ENCODE measurements at regions not wholly inside any gene's neighbourhood (a gene's known extent, or its start where the extent isn't known, plus 50 kb on each side); places are given as distances from the start of the nearest gene placed in this dataset.

GRCh38 chr3:178083906-178084866, 452.1 kb upstream of the KCNMB2 start:
- DNase-seq = no peak

GRCh38 chr3:178084938-178085816, 451.1 kb upstream of the KCNMB2 start:
- Mint-ChIP-seq H3K36me3 (ENCODE audit: insufficient read depth) (no peaks in the 10 kb centered on the region), H3K4me1 (ENCODE audit: low read depth in 2 of 2) (peaks cover 0 to 4% of the 10 kb centered on the region in 2 donors), H3K9me3 (no peaks in the 10 kb centered on the region), H3K27me3 (peaks cover 22 to 33% of the 10 kb centered on the region in 2 donors), H3K27ac (peak overlapping the region in 1 of 2 donors; percentile 58), H3K4me3 (no peak overlapping the region)
- DNase-seq = no peak
- ATAC-seq (replicated peaks) = no peak

More at GRCh38 chr3:178083906-178084866, 452.1 kb upstream of the KCNMB2 start:
- H3K4me3 Mint-ChIP-seq = no peak overlapping the region
- peaks cover 0 to 4% of the 10 kb centered on the region in 2 donors for H3K4me1 Mint-ChIP-seq (ENCODE audit: low read depth in 2 of 2)
- peak overlapping the region in 1 of 2 donors; percentile 58 for H3K27ac Mint-ChIP-seq
- no peaks in the 10 kb centered on the region for H3K36me3 Mint-ChIP-seq (ENCODE audit: insufficient read depth)
- no peaks in the 10 kb centered on the region for H3K9me3 Mint-ChIP-seq
- ATAC-seq (replicated peaks) = no peak
- peaks cover 22 to 25% of the 10 kb centered on the region in 2 donors for H3K27me3 Mint-ChIP-seq

GRCh38 chr3:178085817-178086123, 450.5 kb upstream of the KCNMB2 start:
- no peak overlapping the region for H3K4me3 Mint-ChIP-seq
- peaks cover 22 to 37% of the 10 kb centered on the region in 2 donors for H3K27me3 Mint-ChIP-seq
- H3K9me3 Mint-ChIP-seq = no peaks in the 10 kb centered on the region
- no peak overlapping the region for H3K27ac Mint-ChIP-seq
- peaks cover 0 to 4% of the 10 kb centered on the region in 2 donors for H3K4me1 Mint-ChIP-seq (ENCODE audit: low read depth in 2 of 2)
- DNase-seq (no peak), ATAC-seq (replicated peaks) (no peak)
- H3K36me3 Mint-ChIP-seq (ENCODE audit: insufficient read depth) = no peaks in the 10 kb centered on the region

GRCh38 chr3:178086144-178086825, 450.0 kb upstream of the KCNMB2 start:
- Mint-ChIP-seq H3K27me3 (peaks cover 27 to 43% of the 10 kb centered on the region in 2 donors), H3K4me3 (no peak overlapping the region), H3K36me3 (ENCODE audit: insufficient read depth) (no peaks in the 10 kb centered on the region), H3K4me1 (ENCODE audit: low read depth in 2 of 2) (peaks cover 0 to 4% of the 10 kb centered on the region in 2 donors), H3K27ac (no peak overlapping the region), H3K9me3 (no peaks in the 10 kb centered on the region)
- ATAC-seq (replicated peaks) = no peak
- DNase-seq = no peak

- H3K27ac Mint-ChIP-seq = no peak overlapping the region
- H3K9me3 Mint-ChIP-seq = no peaks in the 10 kb centered on the region
- ATAC-seq (replicated peaks) (no peak), DNase-seq (no peak)
- H3K4me1 Mint-ChIP-seq (ENCODE audit: low read depth in 2 of 2) = peaks cover 0 to 4% of the 10 kb centered on the region in 2 donors
- H3K36me3 Mint-ChIP-seq (ENCODE audit: insufficient read depth) = no peaks in the 10 kb centered on the region
- peaks cover 31 to 53% of the 10 kb centered on the region in 2 donors for H3K27me3 Mint-ChIP-seq
- no peak overlapping the region for H3K4me3 Mint-ChIP-seq
These were observed 448.9 kb upstream of the KCNMB2 start for GRCh38 chr3:178087376-178087775.

GRCh38 chr3:178088963-178089362, 447.3 kb upstream of the KCNMB2 start:
- H3K27ac Mint-ChIP-seq = no peak overlapping the region
- H3K4me1 Mint-ChIP-seq (ENCODE audit: low read depth in 2 of 2) = peaks cover 0 to 4% of the 10 kb centered on the region in 2 donors
- peaks cover 31 to 57% of the 10 kb centered on the region in 2 donors for H3K27me3 Mint-ChIP-seq
- no peak for DNase-seq
- H3K36me3 Mint-ChIP-seq (ENCODE audit: insufficient read depth) = no peaks in the 10 kb centered on the region
- ATAC-seq (replicated peaks) = no peak
- no peaks in the 10 kb centered on the region for H3K9me3 Mint-ChIP-seq
- no peak overlapping the region for H3K4me3 Mint-ChIP-seq

GRCh38 chr3:178090899-178091298, 445.3 kb upstream of the KCNMB2 start:
- Mint-ChIP-seq H3K4me1 (ENCODE audit: low read depth in 2 of 2) (no peaks in the 10 kb centered on the region), H3K27me3 (peaks cover 28 to 54% of the 10 kb centered on the region in 2 donors), H3K27ac (no peak overlapping the region), H3K9me3 (no peaks in the 10 kb centered on the region), H3K36me3 (ENCODE audit: insufficient read depth) (no peaks in the 10 kb centered on the region), H3K4me3 (no peak overlapping the region)
- no peak for DNase-seq
- no peak for ATAC-seq (replicated peaks)

GRCh38 chr3:178095522-178095921, 440.7 kb upstream of the KCNMB2 start:
- no peaks in the 10 kb centered on the region for H3K36me3 Mint-ChIP-seq (ENCODE audit: insufficient read depth)
- no peak for ATAC-seq (replicated peaks)
- H3K9me3 Mint-ChIP-seq = no peaks in the 10 kb centered on the region
- H3K4me3 Mint-ChIP-seq = no peak overlapping the region
- H3K27ac Mint-ChIP-seq = no peak overlapping the region
- H3K4me1 Mint-ChIP-seq (ENCODE audit: low read depth in 2 of 2) = no peaks in the 10 kb centered on the region
- H3K27me3 Mint-ChIP-seq = peaks cover 14 to 21% of the 10 kb centered on the region in 2 donors
- no peak for DNase-seq

- DNase-seq (no peak), ATAC-seq (replicated peaks) (no peak)
- H3K4me3 Mint-ChIP-seq = no peak overlapping the region
- no peaks in the 10 kb centered on the region for H3K4me1 Mint-ChIP-seq (ENCODE audit: low read depth in 2 of 2)
- H3K36me3 Mint-ChIP-seq (ENCODE audit: insufficient read depth) = no peaks in the 10 kb centered on the region
- peaks cover 5 to 7% of the 10 kb centered on the region in 2 donors for H3K27me3 Mint-ChIP-seq
- no peak overlapping the region for H3K27ac Mint-ChIP-seq
- H3K9me3 Mint-ChIP-seq = no peaks in the 10 kb centered on the region
These were observed 439.3 kb upstream of the KCNMB2 start for GRCh38 chr3:178096955-178097354.

- Mint-ChIP-seq H3K36me3 (ENCODE audit: insufficient read depth) (no peaks in the 10 kb centered on the region), H3K4me3 (no peak overlapping the region), H3K9me3 (no peaks in the 10 kb centered on the region), H3K27me3 (peaks cover 1 to 5% of the 10 kb centered on the region in 2 donors), H3K4me1 (ENCODE audit: low read depth in 2 of 2) (no peaks in the 10 kb centered on the region), H3K27ac (no peak overlapping the region)
- ATAC-seq (replicated peaks) (no peak), DNase-seq (no peak)
These were observed 438.7 kb upstream of the KCNMB2 start for GRCh38 chr3:178097576-178097975.

GRCh38 chr3:178099274-178099673, 437.0 kb upstream of the KCNMB2 start:
- H3K36me3 Mint-ChIP-seq (ENCODE audit: insufficient read depth) = no peaks in the 10 kb centered on the region
- peaks cover 0 to 5% of the 10 kb centered on the region in 2 donors for H3K27me3 Mint-ChIP-seq
- no peaks in the 10 kb centered on the region for H3K4me1 Mint-ChIP-seq (ENCODE audit: low read depth in 2 of 2)
- no peaks in the 10 kb centered on the region for H3K9me3 Mint-ChIP-seq
- H3K4me3 Mint-ChIP-seq = no peak overlapping the region
- ATAC-seq (replicated peaks) (no peak), DNase-seq (no peak)
- no peak overlapping the region for H3K27ac Mint-ChIP-seq

GRCh38 chr3:178099862-178100261, 436.4 kb upstream of the KCNMB2 start:
- H3K27me3 Mint-ChIP-seq = peaks cover 0 to 4% of the 10 kb centered on the region in 2 donors

GRCh38 chr3:178100908-178101307, 435.3 kb upstream of the KCNMB2 start:
- Mint-ChIP-seq H3K4me1 (ENCODE audit: low read depth in 2 of 2) (no peaks in the 10 kb centered on the region), H3K4me3 (no peak overlapping the region), H3K27me3 (no peaks in the 10 kb centered on the region), H3K36me3 (ENCODE audit: insufficient read depth) (no peaks in the 10 kb centered on the region), H3K27ac (no peak overlapping the region), H3K9me3 (no peaks in the 10 kb centered on the region)
- ATAC-seq (replicated peaks) = no peak
- no peak for DNase-seq

More at GRCh38 chr3:178099862-178100261, 436.4 kb upstream of the KCNMB2 start:
- DNase-seq (no peak), ATAC-seq (replicated peaks) (no peak)
- Mint-ChIP-seq H3K36me3 (ENCODE audit: insufficient read depth) (no peaks in the 10 kb centered on the region), H3K9me3 (no peaks in the 10 kb centered on the region), H3K27ac (no peak overlapping the region), H3K4me1 (ENCODE audit: low read depth in 2 of 2) (no peaks in the 10 kb centered on the region), H3K4me3 (no peak overlapping the region)

Data from effector memory CD8-positive, alpha-beta T cell (primary cell).